ENCODE measurements at regions not wholly inside any gene's neighbourhood (a gene's known extent, or its start where the extent isn't known, plus 50 kb on each side); places are given as distances from the start of the nearest gene placed in this dataset.

GRCh38 chr6:164700497-164700896, 608.9 kb downstream of the C6orf118 start:
- no peak for TF ChIP-seq CTCF (IDR thresholded peaks at IDR 0.05; ENCODE audit: low read depth, low read length)
- no peak for DNase-seq
- Histone ChIP-seq H3K4me1 (no peaks in the 10 kb centered on the region), H3K9me3 (no peaks in the 10 kb centered on the region), H3K36me3 (no peaks in the 10 kb centered on the region), H3K27me3 (no peaks in the 10 kb centered on the region), H3K4me3 (ENCODE audit: low read depth, low read length) (no peak overlapping the region)

- H3K27me3 ChIP-seq, result no peaks in the 10 kb centered on the region
- H3K36me3 ChIP-seq, result no peaks in the 10 kb centered on the region
- no peak overlapping the region for H3K4me3 ChIP-seq (ENCODE audit: low read depth, low read length)
- H3K9me3 ChIP-seq, result no peaks in the 10 kb centered on the region
- DNase-seq, result no peak
- no peaks in the 10 kb centered on the region for H3K4me1 ChIP-seq
- TF ChIP-seq CTCF (IDR thresholded peaks at IDR 0.05; ENCODE audit: low read depth, low read length), result no peak
Observed at GRCh38 chr6:164695896-164696295, 613.5 kb downstream of the C6orf118 start.

GRCh38 chr6:164694386-164694785, 615.0 kb downstream of the C6orf118 start:
- H3K4me1 ChIP-seq, result no peaks in the 10 kb centered on the region
- H3K36me3 ChIP-seq, result no peaks in the 10 kb centered on the region
- DNase-seq, result no peak
- H3K4me3 ChIP-seq (ENCODE audit: low read depth, low read length), result no peak overlapping the region
- TF ChIP-seq CTCF (IDR thresholded peaks at IDR 0.05; ENCODE audit: low read depth, low read length), result no peak
- no peaks in the 10 kb centered on the region for H3K9me3 ChIP-seq
- no peaks in the 10 kb centered on the region for H3K27me3 ChIP-seq

- no peaks in the 10 kb centered on the region for H3K36me3 ChIP-seq
- no peak for TF ChIP-seq CTCF (IDR thresholded peaks at IDR 0.05; ENCODE audit: low read depth, low read length)
- no peaks in the 10 kb centered on the region for H3K27me3 ChIP-seq
- no peaks in the 10 kb centered on the region for H3K4me1 ChIP-seq
- no peak for DNase-seq
- H3K9me3 ChIP-seq, result no peaks in the 10 kb centered on the region
- no peak overlapping the region for H3K4me3 ChIP-seq (ENCODE audit: low read depth, low read length)
Observed at GRCh38 chr6:164693944-164694343, 615.5 kb downstream of the C6orf118 start.

- TF ChIP-seq CTCF (IDR thresholded peaks at IDR 0.05; ENCODE audit: low read depth, low read length), result no peak
- no peaks in the 10 kb centered on the region for H3K36me3 ChIP-seq
- DNase-seq, result no peak
- no peaks in the 10 kb centered on the region for H3K9me3 ChIP-seq
- H3K4me3 ChIP-seq (ENCODE audit: low read depth, low read length), result no peak overlapping the region
- H3K4me1 ChIP-seq, result no peaks in the 10 kb centered on the region
- no peaks in the 10 kb centered on the region for H3K27me3 ChIP-seq
Observed at GRCh38 chr6:164692772-164693510, 616.5 kb downstream of the C6orf118 start.

GRCh38 chr6:164690702-164691500, 618.5 kb downstream of the C6orf118 start:
- DNase-seq, result no peak
- no peak for TF ChIP-seq CTCF (IDR thresholded peaks at IDR 0.05; ENCODE audit: low read depth, low read length)
- Histone ChIP-seq H3K4me3 (ENCODE audit: low read depth, low read length) (no peak overlapping the region), H3K4me1 (no peaks in the 10 kb centered on the region), H3K27me3 (no peaks in the 10 kb centered on the region), H3K9me3 (no peaks in the 10 kb centered on the region), H3K36me3 (no peaks in the 10 kb centered on the region)
